HCT116 (cell line): ENCODE measurements at regions not wholly inside any gene's neighbourhood (a gene's known extent, or its start where the extent isn't known, plus 50 kb on each side); places are given as distances from the start of the nearest gene placed in this dataset.

Experiments
- ATAC-seq: fragments of 200-7000 bp; cut with Tn5 transposase; 2 replicates; pipeline ENCODE4 v1.9.1; 2020; ENCODE audit warnings: mild to moderate bottlenecking, moderate library complexity
- BruUV-seq: library from RNA; stranded (reverse); fragments of 400-500 nt; replicated peaks from 2 replicates; lab custom pipeline; 2021; lab: Mats Ljungman, UMichigan
- CTCF ChIA-PET: fragments of 300-600 bp; sonication (Branson Sonifier 250); formaldehyde crosslinking; loops from one replicate; lab custom pipeline; 2021; ENCODE audit warnings: antibody characterized with exemption; lab: Charles Lee
- POLR2A ChIA-PET: fragments of 300-600, 350-600 bp; sonication (Branson Sonifier 250); formaldehyde crosslinking; loops from one replicate; lab custom pipeline; 2021; ENCODE audit warnings: antibody characterized with exemption; lab: Charles Lee
- RAD21 ChIA-PET, 2 experiments: fragments of 300-600 bp; sonication (Branson Sonifier 250); formaldehyde crosslinking; loops; one replicate each; lab custom pipeline; 2023; ENCODE audit warnings: low total read pairs in 2 of 2; ENCODE audit not compliant: uncharacterized antibody in 2 of 2, unreplicated experiment in 2 of 2, low non-redundant PET in 1 of 2; lab: Charles Lee
- DNase-seq: peaks from one replicate; pipeline ENCODE4 v3.0.0-alpha.2; 2010; ENCODE audit warnings: low read depth, low spot score
- H2AFZ ChIP-seq: fragments of 200-600 bp; shearing (Covaris generic), sonication (generic); 2 replicates; pipeline ENCODE4 v1.6.1; 2017; ENCODE audit warnings: low read depth, mixed run types, mixed read lengths, antibody characterized with exemption, low read length; ENCODE audit not compliant: poor library complexity, severe bottlenecking
- H3K27ac ChIP-seq: 2 replicates; pipeline ENCODE4 v1.5.1; 2012; ENCODE audit warnings: low read depth, low read length
- H3K27me3 ChIP-seq: fragments of 200-600 bp; sonication (generic); 2 replicates; pipeline ENCODE4 v1.6.1; 2016; ENCODE audit warnings: mixed run types, low read length, mixed read lengths; ENCODE audit not compliant: insufficient read depth
- H3K36me3 ChIP-seq, 2 experiments: fragments of 200-500 bp in 1 of 2; fragments of 200-600 bp in 1 of 2; sonication (Bioruptor generic) in 1 of 2; sonication (generic) in 1 of 2; 2 replicates each; pipeline versions ENCODE4 v1.5.1 to v1.6.1; 2014 to 2016; ENCODE audit warnings: low read length in 2 of 2, inconsistent platforms in 1 of 2, mixed read lengths in 1 of 2, mixed run types in 1 of 2; ENCODE audit not compliant: insufficient read depth in 2 of 2, control insufficient read depth in 1 of 2
- H3K4me1 ChIP-seq, 2 experiments: fragments of 200-600 bp in 1 of 2; sonication (generic) in 1 of 2; 2 replicates each; pipeline versions ENCODE4 v1.5.1 to v1.6.1; 2012 to 2017; ENCODE audit warnings: low read length in 2 of 2, inconsistent platforms in 1 of 2, mild to moderate bottlenecking in 1 of 2, mixed read lengths in 1 of 2, mixed run types in 1 of 2, moderate library complexity in 1 of 2; ENCODE audit not compliant: insufficient read depth in 2 of 2, control insufficient read depth in 1 of 2
- H3K4me2 ChIP-seq: fragments of 200-600 bp; sonication (generic); 2 replicates; pipeline ENCODE4 v1.6.1; 2017; ENCODE audit warnings: mixed run types, low read length, mixed read lengths
- H3K4me3 ChIP-seq, 2 experiments: fragments of 200-600 bp in 1 of 2; sonication (generic) in 1 of 2; replicated peaks in 1 of 2; 2 replicates each; pipeline ENCODE4 v1.5.1; 2011 to 2016; ENCODE audit warnings: low read length in 2 of 2, control low read depth in 1 of 2, low read depth in 1 of 2, mild to moderate bottlenecking in 1 of 2, mixed read lengths in 1 of 2, mixed run types in 1 of 2
- H3K79me2 ChIP-seq: fragments of 200-600 bp; sonication (generic); 2 replicates; pipeline ENCODE4 v1.6.1; 2017; ENCODE audit warnings: mild to moderate bottlenecking, mixed run types, low read length, moderate library complexity, mixed read lengths; ENCODE audit not compliant: insufficient read depth
- H3K9ac ChIP-seq: fragments of 200-600 bp; sonication (generic); 2 replicates; pipeline ENCODE4 v1.6.1; 2016; ENCODE audit warnings: low read length, mixed read lengths
- H3K9me2 ChIP-seq: fragments of 200-600 bp; sonication (generic), shearing (Covaris generic); 2 replicates; pipeline ENCODE4 v1.6.1; 2017; ENCODE audit warnings: mixed run types, mild to moderate bottlenecking, moderate library complexity; ENCODE audit not compliant: insufficient read depth
- H3K9me3 ChIP-seq, 2 experiments: fragments of 200-500 bp in 1 of 2; fragments of 200-600 bp in 1 of 2; sonication (Bioruptor generic) in 1 of 2; sonication (generic) in 1 of 2; 2 replicates each; pipeline ENCODE4 v1.6.1; 2014 to 2017; ENCODE audit warnings: low read length in 2 of 2, mixed read lengths in 2 of 2, inconsistent platforms in 1 of 2, low read depth in 1 of 2, mild to moderate bottlenecking in 1 of 2, mixed run types in 1 of 2, moderate library complexity in 1 of 2; ENCODE audit not compliant: control insufficient read depth in 1 of 2, insufficient read depth in 1 of 2
- H4K20me1 ChIP-seq: fragments of 200-600 bp; sonication (generic), shearing (Covaris generic); 2 replicates; pipeline ENCODE4 v1.6.1; 2017; ENCODE audit warnings: mixed run types, mild to moderate bottlenecking, moderate library complexity; ENCODE audit not compliant: insufficient read depth
- ATF3 ChIP-seq: IDR thresholded peaks from 2 replicates; pipeline ENCODE4 v1.6.1; 2012
- CBX3 ChIP-seq: IDR thresholded peaks from 2 replicates; pipeline ENCODE4 v1.6.1; 2012; ENCODE audit warnings: low read depth
- CEBPB ChIP-seq: IDR thresholded peaks from 2 replicates; pipeline ENCODE4 v1.6.1; 2012; ENCODE audit warnings: low read depth
- ELF1 ChIP-seq: IDR thresholded peaks from 2 replicates; pipeline ENCODE4 v1.6.1; 2012; ENCODE audit warnings: low read depth, borderline replicate concordance
- POLR2A ChIP-seq: IDR thresholded peaks from 2 replicates; pipeline ENCODE4 v1.7.0; 2011; ENCODE audit warnings: borderline replicate concordance; ENCODE audit not compliant: insufficient read depth, insufficient read length; ENCODE audit errors: extremely low read depth
- SIN3A ChIP-seq: IDR thresholded peaks from 2 replicates; pipeline ENCODE4 v1.6.1; 2012; ENCODE audit warnings: low read depth
- SP1 ChIP-seq: IDR thresholded peaks from 2 replicates; pipeline ENCODE4 v1.6.1; 2012; ENCODE audit warnings: low read depth
- YY1 ChIP-seq: IDR thresholded peaks from 2 replicates; pipeline ENCODE4 v1.6.1; 2011; ENCODE audit warnings: low read length, low read depth, moderate library complexity, mild to moderate bottlenecking; ENCODE audit not compliant: insufficient replicate concordance; ENCODE audit errors: extremely low read depth
- ZBTB33 ChIP-seq: IDR thresholded peaks from 2 replicates; pipeline ENCODE4 v1.6.1; 2011; ENCODE audit warnings: mild to moderate bottlenecking, low read length, moderate library complexity; ENCODE audit not compliant: insufficient replicate concordance; ENCODE audit errors: extremely low read depth
- ZFX ChIP-seq: fragments of 450-650 bp; IDR thresholded peaks from 2 replicates; pipeline ENCODE4 v1.6.1; 2017
- intact Hi-C: fragments of 100-400 bp; cut with micrococcal nuclease; formaldehyde crosslinking; loops from 2 replicates; pipeline ENCODE4 v1.10.0; 2022
- TF ChIP-seq, protein P1 (sequence below): IDR thresholded peaks from 2 replicates; pipeline ENCODE4 v1.6.1; 2012

DNA sequence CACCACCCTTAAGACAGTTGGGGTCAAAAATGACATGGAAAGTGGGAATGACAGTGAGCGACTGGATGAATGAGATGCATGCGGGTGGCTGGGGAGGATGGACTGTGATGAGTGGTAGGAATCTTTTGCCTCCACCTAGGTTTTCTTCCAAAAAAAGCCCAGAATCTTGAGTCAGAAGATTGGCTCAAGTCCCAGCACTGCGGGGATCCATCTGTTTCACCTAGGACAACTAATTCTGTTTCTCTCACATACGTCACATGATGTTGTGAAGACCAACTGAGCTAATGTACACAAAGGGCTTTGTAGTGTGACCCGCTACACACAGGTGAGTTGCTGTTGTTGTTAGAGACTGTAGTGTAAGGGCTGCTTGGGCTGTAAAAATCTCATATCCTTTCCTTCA lies 58.5 kb upstream of the SLC35B4 start:
- CTCF ChIA-PET: no interaction called here
- ATAC-seq: no peak
- no peak for DNase-seq

GRCh38 chr7:134374791-134375190 lies 58.1 kb upstream of the SLC35B4 start:
- H3K9me3 ChIP-seq: no peaks in the 10 kb centered on the region
- no peak overlapping the region for H3K4me2 ChIP-seq
- no peaks in the 10 kb centered on the region for H4K20me1 ChIP-seq
- ATAC-seq: no peak
- no peaks in the 10 kb centered on the region for H3K79me2 ChIP-seq
- no peak overlapping the region for H3K4me3 ChIP-seq
- BruUV-seq: no TSS peak
- H3K4me1 ChIP-seq: no peaks in the 10 kb centered on the region
- DNase-seq: no peak
- no peak overlapping the region for H3K27ac ChIP-seq
- H3K36me3 ChIP-seq: no peaks in the 10 kb centered on the region
- TF ChIP-seq, protein P1, sequence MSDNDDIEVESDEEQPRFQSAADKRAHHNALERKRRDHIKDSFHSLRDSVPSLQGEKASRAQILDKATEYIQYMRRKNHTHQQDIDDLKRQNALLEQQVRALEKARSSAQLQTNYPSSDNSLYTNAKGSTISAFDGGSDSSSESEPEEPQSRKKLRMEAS: no peak
- no peak for TF ChIP-seq CBX3
- no peak for TF ChIP-seq YY1
- TF ChIP-seq ZBTB33: no peak
- no peak for TF ChIP-seq ATF3
- no peak for TF ChIP-seq POLR2A
- TF ChIP-seq SIN3A: no peak
- no peak for TF ChIP-seq ELF1
- TF ChIP-seq SP1: no peak
- TF ChIP-seq ZFX: no peak
- H3K9me2 ChIP-seq: no peaks in the 10 kb centered on the region
- H3K9ac ChIP-seq: no peak overlapping the region
- intact Hi-C loops: no loop called here
- ChIA-PET RAD21 (no interaction called here), CTCF (no interaction called here), POLR2A (no interaction called here)
- H3K27me3 ChIP-seq: no peaks in the 10 kb centered on the region; the same call in 1 of the 2 replicates
- no peak overlapping the region for H2AFZ ChIP-seq

More for the DNA sequence above, 58.5 kb upstream of the SLC35B4 start:
- Histone ChIP-seq H3K27me3 (no peaks in the 10 kb centered on the region; the same call in 1 of the 2 replicates), H3K4me2 (no peak overlapping the region), H3K9me2 (no peaks in the 10 kb centered on the region), H3K9me3 (no peaks in the 10 kb centered on the region), H2AFZ (no peak overlapping the region), H4K20me1 (no peaks in the 10 kb centered on the region), H3K4me3 (no peak overlapping the region), H3K4me1 (no peaks in the 10 kb centered on the region), H3K79me2 (no peaks in the 10 kb centered on the region), H3K36me3 (no peaks in the 10 kb centered on the region), H3K9ac (no peak overlapping the region), H3K27ac (no peak overlapping the region)
- intact Hi-C loops: no loop called here
- no peak for TF ChIP-seq YY1
- no peak for TF ChIP-seq ZFX
- no peak for TF ChIP-seq CEBPB
- TF ChIP-seq CBX3: no peak
- ChIA-PET POLR2A (no interaction called here), RAD21 (no interaction called here)
- BruUV-seq: no TSS peak
